KMS-11 (cell line): ENCODE measurements at regions not wholly inside any gene's neighbourhood (a gene's known extent, or its start where the extent isn't known, plus 50 kb on each side); places are given as distances from the start of the nearest gene placed in this dataset.
A peak's percentile ranks its signal among the peaks of the same experiment; 100 is the strongest.

ENCODE experiments used
- H2AFZ ChIP-seq: fragments of 200-600 bp; sonication (generic); 2 replicates; pipeline ENCODE4 v1.6.1; 2016; ENCODE audit warnings: antibody characterized with exemption, mixed run types, low read depth
- H3K27ac ChIP-seq: fragments of 200-600 bp; sonication (generic); 2 replicates; pipeline ENCODE4 v1.6.1; 2016; ENCODE audit warnings: mild to moderate bottlenecking, mixed run types
- H3K27me3 ChIP-seq: fragments of 200-600 bp; sonication (generic); 2 replicates; pipeline ENCODE4 v1.6.1; 2017; ENCODE audit warnings: mild to moderate bottlenecking, low read depth, mixed run types, moderate library complexity; ENCODE audit not compliant: insufficient read depth
- H3K36me3 ChIP-seq: fragments of 200-600 bp; sonication (generic); 2 replicates; pipeline ENCODE4 v1.6.1; 2017; ENCODE audit warnings: mild to moderate bottlenecking, mixed run types; ENCODE audit not compliant: insufficient read depth
- H3K4me1 ChIP-seq: fragments of 200-600 bp; sonication (generic); 2 replicates; pipeline ENCODE4 v1.6.1; 2016; ENCODE audit warnings: mild to moderate bottlenecking, low read depth, mixed run types; ENCODE audit not compliant: poor library complexity, severe bottlenecking
- H3K4me2 ChIP-seq: fragments of 200-600 bp; sonication (generic); 2 replicates; pipeline ENCODE4 v1.7.0; 2016; ENCODE audit warnings: mild to moderate bottlenecking, mixed run types
- H3K4me3 ChIP-seq: fragments of 200-600 bp; sonication (generic); IDR thresholded peaks from 2 replicates; pipeline ENCODE4 v1.6.1; 2017; ENCODE audit warnings: low read depth, low read length, mixed read lengths; ENCODE audit not compliant: insufficient read depth
- H3K79me2 ChIP-seq: fragments of 200-600 bp; sonication (generic); 2 replicates; pipeline ENCODE4 v1.6.1; 2016; ENCODE audit warnings: low read depth, mixed run types; ENCODE audit not compliant: insufficient read depth
- H3K9ac ChIP-seq: fragments of 200-600 bp; sonication (generic); 2 replicates; pipeline ENCODE4 v1.6.1; 2016; ENCODE audit warnings: mild to moderate bottlenecking, mixed run types
- H4K20me1 ChIP-seq: fragments of 200-600 bp; sonication (generic); 2 replicates; pipeline ENCODE4 v1.6.1; 2016; ENCODE audit warnings: mild to moderate bottlenecking, mixed run types; ENCODE audit not compliant: insufficient read depth
- TF ChIP-seq, protein P1 (sequence below): fragments of 200-600 bp; sonication (generic); conservative IDR thresholded peaks from 2 replicates; pipeline ENCODE4 v1.6.1; 2017; ENCODE audit warnings: low read depth, mild to moderate bottlenecking, antibody characterized with exemption, low read length, moderate library complexity, mixed read lengths

DNA sequence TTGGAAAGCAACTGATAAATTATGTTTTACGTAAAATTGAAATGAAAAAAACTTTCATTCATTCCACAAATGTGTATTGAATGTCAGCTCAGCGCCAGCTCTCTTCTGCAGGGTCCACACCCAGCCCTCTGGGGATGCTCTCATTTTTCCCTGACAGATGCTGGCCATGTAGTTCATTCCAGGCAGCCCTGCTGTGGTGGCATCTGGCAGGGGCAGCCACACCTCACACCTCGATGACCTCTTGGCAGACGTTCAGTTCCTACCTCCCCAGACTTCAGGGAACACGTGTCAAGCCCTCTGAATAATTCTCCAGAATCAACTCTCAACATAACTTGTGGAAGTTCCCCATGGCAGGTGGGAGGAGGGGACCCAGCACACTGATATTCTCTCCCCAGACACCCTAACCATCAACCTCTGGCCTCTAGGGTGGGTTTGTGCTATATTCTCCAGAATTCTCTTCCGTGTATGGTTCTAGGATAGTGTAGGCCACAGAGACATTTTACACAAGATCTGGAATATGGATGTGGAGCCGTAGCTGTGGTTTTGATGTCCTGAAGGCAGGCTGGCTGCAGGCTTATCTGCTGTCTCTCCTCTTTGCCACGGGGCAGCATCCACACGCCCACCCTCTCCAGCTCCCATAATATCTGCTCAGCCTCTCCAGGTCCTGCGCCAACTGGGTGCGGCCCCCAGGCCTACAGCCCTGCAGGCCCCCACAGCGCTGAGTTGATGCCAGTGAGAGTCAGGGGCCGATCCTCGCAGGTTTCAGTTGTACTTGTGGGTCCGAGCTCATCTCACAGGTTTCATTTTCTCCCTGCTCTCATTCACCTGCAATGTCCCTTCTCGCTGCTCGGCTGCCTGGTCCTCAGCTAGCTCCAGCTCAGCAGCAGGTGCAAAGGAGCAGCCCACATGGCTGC is 175.8 kb upstream of the ARID1B start:
- Histone ChIP-seq H3K4me1 (peaks cover 22% of the 10 kb centered on the region), H3K79me2 (no peaks in the 10 kb centered on the region)

DNA sequence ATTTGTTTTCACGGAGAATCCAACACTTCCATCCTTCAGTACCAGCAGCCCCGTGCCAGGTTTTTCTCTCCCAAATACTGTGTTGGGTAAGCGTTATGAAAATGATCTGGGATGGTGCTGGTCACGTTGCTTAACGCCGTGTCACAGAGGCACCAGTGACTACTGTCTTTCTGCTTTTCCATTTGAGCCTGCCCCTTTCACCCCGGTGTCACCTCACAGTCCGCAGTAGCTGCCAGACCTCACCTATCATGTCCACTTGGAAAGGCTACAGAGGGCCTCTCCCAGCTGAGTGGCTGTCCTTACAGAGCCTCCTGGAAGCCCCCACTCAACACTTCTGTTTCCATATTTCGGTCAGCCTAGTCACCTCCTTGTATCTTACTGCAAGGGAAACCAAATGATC is 176.5 kb upstream of the ARID1B start:
- Histone ChIP-seq H2AFZ (no peak overlapping the region), H3K27me3 (no peaks in the 10 kb centered on the region), H3K36me3 (no peaks in the 10 kb centered on the region), H4K20me1 (no peaks in the 10 kb centered on the region), H3K79me2 (no peaks in the 10 kb centered on the region), H3K27ac (no peak overlapping the region), H3K4me2 (no peak overlapping the region), H3K4me3 (no peak overlapping the region), H3K4me1 (peaks cover 22% of the 10 kb centered on the region), H3K9ac (no peak overlapping the region)
- TF ChIP-seq, protein P1, sequence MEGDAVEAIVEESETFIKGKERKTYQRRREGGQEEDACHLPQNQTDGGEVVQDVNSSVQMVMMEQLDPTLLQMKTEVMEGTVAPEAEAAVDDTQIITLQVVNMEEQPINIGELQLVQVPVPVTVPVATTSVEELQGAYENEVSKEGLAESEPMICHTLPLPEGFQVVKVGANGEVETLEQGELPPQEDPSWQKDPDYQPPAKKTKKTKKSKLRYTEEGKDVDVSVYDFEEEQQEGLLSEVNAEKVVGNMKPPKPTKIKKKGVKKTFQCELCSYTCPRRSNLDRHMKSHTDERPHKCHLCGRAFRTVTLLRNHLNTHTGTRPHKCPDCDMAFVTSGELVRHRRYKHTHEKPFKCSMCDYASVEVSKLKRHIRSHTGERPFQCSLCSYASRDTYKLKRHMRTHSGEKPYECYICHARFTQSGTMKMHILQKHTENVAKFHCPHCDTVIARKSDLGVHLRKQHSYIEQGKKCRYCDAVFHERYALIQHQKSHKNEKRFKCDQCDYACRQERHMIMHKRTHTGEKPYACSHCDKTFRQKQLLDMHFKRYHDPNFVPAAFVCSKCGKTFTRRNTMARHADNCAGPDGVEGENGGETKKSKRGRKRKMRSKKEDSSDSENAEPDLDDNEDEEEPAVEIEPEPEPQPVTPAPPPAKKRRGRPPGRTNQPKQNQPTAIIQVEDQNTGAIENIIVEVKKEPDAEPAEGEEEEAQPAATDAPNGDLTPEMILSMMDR, result no peak

More for the DNA sequence above, 175.8 kb upstream of the ARID1B start:
- H3K27me3 ChIP-seq, result no peaks in the 10 kb centered on the region
- no peaks in the 10 kb centered on the region for H3K36me3 ChIP-seq
- peak overlapping the region; percentile 13; the same call in 1 of the 2 replicates for H3K27ac ChIP-seq
- TF ChIP-seq, protein P1, result no peak
- H4K20me1 ChIP-seq, result no peaks in the 10 kb centered on the region
- H2AFZ ChIP-seq, result peak overlapping the region; percentile 37; the same call in 1 of the 2 replicates
- H3K4me3 ChIP-seq, result no peak overlapping the region
- peak overlapping the region; percentile 20; the same call in 1 of the 2 replicates for H3K9ac ChIP-seq
- peak overlapping the region; percentile 70 for H3K4me2 ChIP-seq

DNA sequence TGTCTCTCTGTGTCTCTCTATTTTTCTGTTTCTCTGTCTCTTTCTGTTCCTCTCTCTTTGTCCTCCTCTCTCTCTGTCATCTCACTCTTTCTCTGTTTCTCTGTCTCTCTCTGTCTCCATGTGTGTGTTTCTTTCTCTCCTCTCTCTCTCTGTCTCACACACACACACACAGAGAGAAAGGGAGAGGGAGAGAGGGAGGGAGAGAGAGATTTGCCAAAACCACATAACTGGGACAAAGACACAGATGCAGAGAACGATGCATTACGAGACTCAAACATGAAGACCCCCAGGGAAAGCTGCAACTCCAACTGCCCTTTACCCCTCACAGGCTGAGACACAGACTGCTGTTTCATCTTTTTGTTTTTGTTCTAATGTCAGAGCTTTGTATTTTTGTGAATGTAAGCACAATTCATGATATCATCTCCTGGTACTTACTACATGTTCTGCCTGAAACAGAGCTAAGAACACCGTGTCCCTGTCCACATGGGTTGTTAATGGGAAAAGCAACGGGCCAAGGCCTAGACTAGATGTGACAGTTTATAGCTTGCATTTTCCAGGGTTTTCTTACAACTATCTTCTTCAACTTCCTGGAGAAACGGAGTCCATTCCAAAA is 177.1 kb upstream of the ARID1B start:
- H3K27ac ChIP-seq, result no peak overlapping the region
- no peaks in the 10 kb centered on the region for H3K79me2 ChIP-seq
- peaks cover 22% of the 10 kb centered on the region for H3K4me1 ChIP-seq
- H4K20me1 ChIP-seq, result no peaks in the 10 kb centered on the region
- no peak overlapping the region for H2AFZ ChIP-seq
- H3K27me3 ChIP-seq, result no peaks in the 10 kb centered on the region
- TF ChIP-seq, protein P1, result no peak
- no peak overlapping the region for H3K9ac ChIP-seq
- no peak overlapping the region for H3K4me3 ChIP-seq
- no peak overlapping the region for H3K4me2 ChIP-seq
- H3K36me3 ChIP-seq, result no peaks in the 10 kb centered on the region

DNA sequence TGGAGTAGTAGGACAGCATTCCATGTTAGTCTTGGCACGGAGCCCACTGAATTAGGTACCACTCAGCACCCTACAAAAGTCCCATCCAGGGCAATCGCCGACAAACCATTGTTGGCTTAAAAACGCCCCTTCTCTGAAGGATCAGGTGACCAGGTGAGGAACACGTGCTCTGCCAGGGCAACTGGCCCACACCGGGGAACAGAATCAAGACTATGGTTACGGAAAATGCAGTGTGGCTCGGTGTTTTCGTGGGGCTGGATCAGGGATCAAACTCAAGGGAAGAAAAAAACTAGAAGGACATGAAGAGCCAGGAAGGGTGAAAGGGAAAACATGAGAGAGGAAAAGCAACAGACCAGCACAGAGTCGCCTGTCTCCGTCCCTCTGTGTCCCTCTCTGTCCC is 177.8 kb upstream of the ARID1B start:
- no peaks in the 10 kb centered on the region for H3K36me3 ChIP-seq
- H2AFZ ChIP-seq, result no peak overlapping the region
- no peak overlapping the region for H3K9ac ChIP-seq
- no peak overlapping the region for H3K4me2 ChIP-seq
- H3K79me2 ChIP-seq, result no peaks in the 10 kb centered on the region
- TF ChIP-seq, protein P1, result no peak
- H3K27ac ChIP-seq, result no peak overlapping the region
- H3K4me3 ChIP-seq, result no peak overlapping the region
- no peaks in the 10 kb centered on the region for H3K27me3 ChIP-seq
- peaks cover 22% of the 10 kb centered on the region for H3K4me1 ChIP-seq
- H4K20me1 ChIP-seq, result no peaks in the 10 kb centered on the region
